ENCODE measurements at regions not wholly inside any gene's neighbourhood (a gene's known extent, or its start where the extent isn't known, plus 50 kb on each side); places are given as distances from the start of the nearest gene placed in this dataset.

DNA sequence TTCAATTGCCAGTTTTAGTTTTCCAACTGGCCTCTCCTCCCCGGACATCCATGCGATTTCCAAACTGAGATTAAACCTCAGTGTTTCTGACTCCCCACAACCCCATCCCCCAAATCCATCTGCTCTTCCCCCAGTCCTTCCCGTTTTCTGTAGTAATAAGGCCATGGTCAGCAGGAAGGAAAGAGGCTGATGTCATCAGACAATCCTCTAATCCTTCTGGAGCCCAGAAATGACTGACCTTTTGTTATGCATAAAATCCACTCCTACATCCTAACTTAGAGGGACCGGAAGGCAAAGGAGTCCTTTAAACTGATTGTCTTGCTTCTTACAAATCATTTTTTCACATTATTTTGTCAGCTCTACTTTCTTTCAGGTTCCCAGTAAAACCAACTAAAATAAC, 155.8 kb downstream of the INO80D start:
- no peaks in the 10 kb centered on the region for H3K36me3 ChIP-seq
- H3K4me3 ChIP-seq = no peak overlapping the region
- peaks cover 6 to 22% (median 13%) of the 10 kb centered on the region in 4 donors for H3K4me1 ChIP-seq
- 46 to 51% methylated on average over 4 of the region's 4 CpGs for WGBS, 2 donors
- no peak for DNase-seq
- H3K9me3 ChIP-seq = no peaks in the 10 kb centered on the region
- TF ChIP-seq EP300 (IDR thresholded peaks at IDR 0.05) (no peak), POLR2A (IDR thresholded peaks at IDR 0.05) (no peak), POLR2AphosphoS5 (IDR thresholded peaks at IDR 0.05) (no peak)
- TF ChIP-seq, protein P1, sequence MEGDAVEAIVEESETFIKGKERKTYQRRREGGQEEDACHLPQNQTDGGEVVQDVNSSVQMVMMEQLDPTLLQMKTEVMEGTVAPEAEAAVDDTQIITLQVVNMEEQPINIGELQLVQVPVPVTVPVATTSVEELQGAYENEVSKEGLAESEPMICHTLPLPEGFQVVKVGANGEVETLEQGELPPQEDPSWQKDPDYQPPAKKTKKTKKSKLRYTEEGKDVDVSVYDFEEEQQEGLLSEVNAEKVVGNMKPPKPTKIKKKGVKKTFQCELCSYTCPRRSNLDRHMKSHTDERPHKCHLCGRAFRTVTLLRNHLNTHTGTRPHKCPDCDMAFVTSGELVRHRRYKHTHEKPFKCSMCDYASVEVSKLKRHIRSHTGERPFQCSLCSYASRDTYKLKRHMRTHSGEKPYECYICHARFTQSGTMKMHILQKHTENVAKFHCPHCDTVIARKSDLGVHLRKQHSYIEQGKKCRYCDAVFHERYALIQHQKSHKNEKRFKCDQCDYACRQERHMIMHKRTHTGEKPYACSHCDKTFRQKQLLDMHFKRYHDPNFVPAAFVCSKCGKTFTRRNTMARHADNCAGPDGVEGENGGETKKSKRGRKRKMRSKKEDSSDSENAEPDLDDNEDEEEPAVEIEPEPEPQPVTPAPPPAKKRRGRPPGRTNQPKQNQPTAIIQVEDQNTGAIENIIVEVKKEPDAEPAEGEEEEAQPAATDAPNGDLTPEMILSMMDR (IDR thresholded peaks at IDR 0.05) = no peak
- no peak for ATAC-seq (ENCODE audit: low FRiP score in 2 of 2)
- peaks cover 0 to 6% (median 0%) of the 10 kb centered on the region in 4 donors for H3K27me3 ChIP-seq
- H3K27ac ChIP-seq = no peak overlapping the region

DNA sequence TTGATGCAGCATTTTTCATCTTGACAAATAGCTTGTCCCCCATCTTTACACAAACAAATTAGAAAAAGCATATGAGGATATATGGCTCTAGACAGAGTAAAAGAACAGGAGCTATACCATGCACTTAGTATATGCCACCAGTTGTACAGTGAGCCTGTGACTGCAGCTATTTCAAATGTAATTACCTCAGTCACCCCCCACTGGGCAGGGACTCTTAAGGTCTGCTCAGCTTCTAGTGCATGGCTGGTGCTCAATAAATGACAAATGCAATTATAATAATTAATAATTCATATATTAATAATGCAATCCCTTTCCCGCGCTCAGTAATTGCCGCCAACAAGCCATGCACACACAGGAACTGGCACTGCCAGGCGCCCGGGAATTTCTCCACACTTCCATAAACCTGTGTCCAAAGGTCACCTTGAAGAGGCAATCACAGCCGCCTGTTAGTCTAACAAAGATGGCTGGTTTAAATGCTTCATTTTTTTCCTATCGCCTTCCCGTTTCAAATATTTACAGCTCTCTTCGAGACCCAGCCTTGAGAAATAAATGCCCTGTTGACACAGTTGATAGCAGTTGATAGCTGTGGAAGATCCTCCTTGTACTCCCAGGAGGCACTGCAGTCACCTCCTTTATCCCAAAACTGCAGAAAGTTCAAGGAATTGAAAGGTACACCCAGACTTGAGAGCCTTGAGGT, 156.6 kb downstream of the INO80D start:
- TF ChIP-seq POLR2AphosphoS5 (IDR thresholded peaks at IDR 0.05) = no peak
- TF ChIP-seq, protein P1 (IDR thresholded peaks at IDR 0.05) = no peak
- TF ChIP-seq POLR2A (IDR thresholded peaks at IDR 0.05) = no peak
- TF ChIP-seq EP300 (IDR thresholded peaks at IDR 0.05) = no peak
- 64 to 74% methylated on average over 9 of the region's 9 CpGs for whole genome bisulfite sequencing, 2 donors
- H3K4me3 ChIP-seq = no peak overlapping the region
- DNase-seq (no peak), ATAC-seq (ENCODE audit: low FRiP score in 2 of 2) (no peak)
- H3K36me3 ChIP-seq = no peaks in the 10 kb centered on the region
- H3K27ac ChIP-seq = no peak overlapping the region
- peaks cover 0 to 6% (median 0%) of the 10 kb centered on the region in 4 donors for H3K27me3 ChIP-seq
- peaks cover 6 to 22% (median 13%) of the 10 kb centered on the region in 4 donors for H3K4me1 ChIP-seq
- H3K9me3 ChIP-seq = no peaks in the 10 kb centered on the region

DNA sequence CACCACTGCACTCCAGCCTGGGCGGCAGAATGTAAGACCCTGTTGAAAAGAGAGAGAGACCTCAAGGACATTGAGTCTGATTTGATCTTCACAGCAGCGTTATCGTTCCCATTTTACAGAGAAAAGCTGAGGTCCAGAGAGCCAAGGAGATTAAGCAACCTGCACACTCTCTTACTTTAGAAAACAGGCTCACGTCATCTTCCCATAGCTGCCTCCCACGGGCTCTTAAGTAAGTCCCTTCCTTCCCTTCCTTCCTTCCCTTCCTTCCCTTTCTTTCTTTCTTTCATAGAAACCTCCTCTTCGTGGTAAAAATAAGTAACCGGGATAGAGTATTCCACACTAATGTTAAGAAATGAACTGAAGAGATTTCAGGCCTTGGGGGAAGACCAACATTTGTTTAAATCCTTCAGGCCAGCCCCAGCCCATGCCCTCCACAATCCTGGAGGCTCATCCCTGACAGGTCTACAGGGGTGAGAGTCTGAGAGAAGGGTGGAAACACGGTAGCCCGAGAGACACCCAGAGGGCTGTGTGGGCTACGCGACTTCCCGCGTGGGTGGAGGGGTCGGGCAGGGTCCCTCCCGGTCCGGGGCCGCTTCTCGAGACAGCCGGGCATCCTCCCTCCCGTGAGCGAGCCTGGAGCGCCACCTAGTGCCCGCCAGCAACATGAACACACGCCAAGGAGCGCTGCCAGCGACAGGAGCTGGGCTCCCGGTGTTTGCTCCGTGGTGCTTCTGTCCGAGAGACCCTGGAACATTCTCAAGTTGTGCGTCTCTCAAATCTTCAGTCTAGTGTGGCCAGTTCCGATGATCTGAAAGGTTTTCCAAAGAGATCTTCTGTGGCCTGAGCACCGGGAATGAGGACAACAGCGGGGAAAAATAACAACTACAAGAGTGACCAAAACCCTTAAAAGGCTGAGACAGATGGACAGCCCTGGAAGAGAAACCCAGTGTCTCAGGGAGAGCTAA, 160.3 kb downstream of the INO80D start:
- H3K4me1 ChIP-seq = peaks cover 6 to 18% (median 12%) of the 10 kb centered on the region in 4 donors
- ATAC-seq (ENCODE audit: low FRiP score in 2 of 2) = peak; percentile 89 to 96
- no peaks in the 10 kb centered on the region for H3K9me3 ChIP-seq
- peak overlapping the region in 3 of 4 donors; percentile 1 to 11 (median 7) for H3K4me3 ChIP-seq
- H3K36me3 ChIP-seq = no peaks in the 10 kb centered on the region
- TF ChIP-seq, protein P1 (IDR thresholded peaks at IDR 0.05) = peak; percentile 85 to 95 (median 88)
- TF ChIP-seq EP300 (IDR thresholded peaks at IDR 0.05) = no peak
- peak; percentile 81 to 93 for DNase-seq
- peaks cover 0 to 6% (median 0%) of the 10 kb centered on the region in 4 donors for H3K27me3 ChIP-seq
- H3K27ac ChIP-seq = no peak overlapping the region
- 12 to 18% methylated on average over 22 to 31 of the region's 33 CpGs for WGBS, 2 donors

DNA sequence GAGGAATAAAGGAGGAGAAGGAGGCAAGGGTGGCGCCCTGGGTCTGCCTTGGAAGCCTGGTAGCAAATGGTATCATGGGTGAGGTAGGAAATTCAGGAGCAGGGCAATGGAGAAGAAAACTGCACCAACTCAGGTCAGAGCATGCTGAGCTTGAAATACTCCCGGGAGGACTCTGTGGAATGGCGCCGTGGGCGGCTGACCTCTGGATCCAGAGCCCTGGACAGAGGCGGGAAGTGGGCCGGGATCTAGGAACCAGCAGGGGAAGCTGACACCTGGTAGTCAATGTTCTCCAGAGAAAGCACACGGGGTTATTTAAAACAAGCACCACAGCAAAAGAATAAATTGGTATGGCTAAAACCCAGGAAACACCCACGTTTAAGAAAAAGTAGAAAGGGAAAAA, 161.3 kb downstream of the INO80D start:
- no peak overlapping the region for H3K27ac ChIP-seq
- no peaks in the 10 kb centered on the region for H3K36me3 ChIP-seq
- DNase-seq = no peak
- peaks cover 6 to 10% (median 8%) of the 10 kb centered on the region in 4 donors for H3K4me1 ChIP-seq
- H3K4me3 ChIP-seq = no peak overlapping the region
- H3K27me3 ChIP-seq = peaks cover 0 to 6% (median 0%) of the 10 kb centered on the region in 4 donors
- H3K9me3 ChIP-seq = no peaks in the 10 kb centered on the region
- 84 to 91% methylated on average over 9 of the region's 9 CpGs for WGBS, 2 donors
- ATAC-seq (ENCODE audit: low FRiP score in 2 of 2) = no peak
- no peak for TF ChIP-seq POLR2AphosphoS5 (IDR thresholded peaks at IDR 0.05)
- no peak for TF ChIP-seq POLR2A (IDR thresholded peaks at IDR 0.05)
- no peak for TF ChIP-seq EP300 (IDR thresholded peaks at IDR 0.05)
- TF ChIP-seq, protein P1 (IDR thresholded peaks at IDR 0.05) = no peak
